A549 (cell line): ENCODE measurements at regions not wholly inside any gene's neighbourhood (a gene's known extent, or its start where the extent isn't known, plus 50 kb on each side); places are given as distances from the start of the nearest gene placed in this dataset.

Source experiments
- CHD2 ChIP-seq: fragments of 150-350 bp; IDR thresholded peaks from 2 replicates; pipeline ENCODE4 v1.6.1; 2014; ENCODE audit warnings: low read length; ENCODE audit not compliant: partially characterized antibody
- CTCF ChIP-seq: fragments of >200 bp; sonication (Bioruptor Twin); formaldehyde crosslinking; IDR thresholded peaks from 3 replicates; pipeline ENCODE4 v1.5.1; 2016
- EHF ChIP-seq: fragments of 250-450 bp; sonication (Bioruptor Pico); IDR thresholded peaks from 2 replicates; pipeline ENCODE4 v1.5.0; 2020; ENCODE audit warnings: mild to moderate bottlenecking
- KDM1A ChIP-seq: fragments of 200-600 bp; sonication (generic); IDR thresholded peaks from 2 replicates; pipeline ENCODE4 v1.6.1; 2016; ENCODE audit warnings: low read depth, mild to moderate bottlenecking
- MAX ChIP-seq: IDR thresholded peaks from 2 replicates; pipeline ENCODE4 v1.6.1; 2012
- NR3C1 ChIP-seq: fragments of >200 bp; sonication (Bioruptor Twin); formaldehyde crosslinking; IDR thresholded peaks from 3 replicates; pipeline ENCODE4 v1.6.1; 2017
- POLR2A ChIP-seq: IDR thresholded peaks from 2 replicates; pipeline ENCODE4 v1.6.1; 2012; ENCODE audit warnings: mild to moderate bottlenecking, low read length
- RAD21 ChIP-seq, 2 experiments: fragments of >200 bp in 1 of 2; sonication (Bioruptor Twin) in 1 of 2; formaldehyde crosslinking in 1 of 2; IDR thresholded peaks in 1 of 2; conservative IDR thresholded peaks in 1 of 2; 2 replicates in 1 of 2; 3 replicates in 1 of 2; pipeline ENCODE4 v1.6.1; 2012 to 2018; ENCODE audit warnings: inconsistent platforms in 1 of 2
- SREBF2 ChIP-seq: fragments of 450-650 bp; IDR thresholded peaks from 2 replicates; pipeline ENCODE4 v1.6.1; 2014; ENCODE audit warnings: mild to moderate bottlenecking, moderate library complexity
- TFCP2L1 ChIP-seq: fragments of 250-450 bp; sonication (Bioruptor Pico); IDR thresholded peaks from 2 replicates; pipeline ENCODE4 v1.5.0; 2021; ENCODE audit warnings: mild to moderate bottlenecking

GRCh38 chr20:57087102-57087501 lies 179.3 kb downstream of the BMP7 start:
- no peak for TF ChIP-seq KDM1A
- TF ChIP-seq NR3C1, result no peak
- no peak for TF ChIP-seq CTCF
- no peak for TF ChIP-seq MAX
- TF ChIP-seq SREBF2, result no peak
- TF ChIP-seq POLR2A, result no peak
- TF ChIP-seq CHD2, result no peak
- TF ChIP-seq EHF (CRISPR knock-in tag), result no peak
- no peak for TF ChIP-seq TFCP2L1 (CRISPR knock-in tag)
- TF ChIP-seq RAD21 (conservative IDR thresholded peaks at IDR 0.05 in 1 of 2, IDR thresholded peaks at IDR 0.05 in 1 of 2), result no peak
